SK-MEL-5 (cell line): ENCODE measurements at regions not wholly inside any gene's neighbourhood (a gene's known extent, or its start where the extent isn't known, plus 50 kb on each side); places are given as distances from the start of the nearest gene placed in this dataset.
"Not testable (repeated sequence)": the region's sequence is repeated elsewhere in the genome, so short reads cannot be mapped to it uniquely, and the experiment has no call there.

Source experiments
- DNase-seq: peaks from one replicate; pipeline ENCODE4 v3.0.0-alpha.2; 2016; ENCODE audit warnings: low read depth, low spot score
- in situ Hi-C: cut with HindIII; loops from 2 replicates; pipeline ENCODE4 v1.10.0; 2016; ENCODE audit warnings: low sequenced_read_pairs, high pct_unique_total_duplicates, low pct_unique_long_range_greater_than_20kb

GRCh38 chr3:157592769-157593168, 89.6 kb upstream of the VEPH1 start:
- no peak for DNase-seq
- in situ Hi-C loops = no loop called here

GRCh38 chr3:157590273-157590672, 87.1 kb upstream of the VEPH1 start:
- in situ Hi-C loops = no loop called here
- DNase-seq = peak; percentile 37

GRCh38 chr3:157589211-157589610, 86.0 kb upstream of the VEPH1 start:
- in situ Hi-C loops = no loop called here
- no peak for DNase-seq

- DNase-seq = no peak
- in situ Hi-C loops = no loop called here
These were observed 85.3 kb upstream of the VEPH1 start for GRCh38 chr3:157588386-157589060.

- no peak for DNase-seq
- in situ Hi-C loops = no loop called here
These were observed 83.1 kb upstream of the VEPH1 start for GRCh38 chr3:157586293-157586692.

- in situ Hi-C loops = no loop called here
- no peak for DNase-seq
These were observed 82.2 kb upstream of the VEPH1 start for GRCh38 chr3:157585386-157585785.

GRCh38 chr3:157582637-157582973, 79.4 kb upstream of the VEPH1 start:
- in situ Hi-C loops = no loop called here
- no peak for DNase-seq

GRCh38 chr3:157581956-157582636, 78.9 kb upstream of the VEPH1 start:
- in situ Hi-C loops = not testable (repeated sequence)
- DNase-seq = peak; percentile 47

- DNase-seq = no peak
- in situ Hi-C loops = no loop called here
These were observed 78.2 kb upstream of the VEPH1 start for GRCh38 chr3:157581371-157581770.

- in situ Hi-C loops = no loop called here
- DNase-seq = no peak
These were observed 75.0 kb upstream of the VEPH1 start for GRCh38 chr3:157578181-157578580.

GRCh38 chr3:157574531-157574930, 71.3 kb upstream of the VEPH1 start:
- DNase-seq = no peak
- in situ Hi-C loops = no loop called here

GRCh38 chr3:157573780-157574378, 70.7 kb upstream of the VEPH1 start:
- DNase-seq = no peak
- in situ Hi-C loops = no loop called here

- DNase-seq = peak; percentile 20
- in situ Hi-C loops = no loop called here
These were observed 70.1 kb upstream of the VEPH1 start for GRCh38 chr3:157573281-157573680.

- in situ Hi-C loops = no loop called here
These were observed 69.5 kb upstream of the VEPH1 start for GRCh38 chr3:157572559-157573270.

GRCh38 chr3:157566596-157566995, 63.4 kb upstream of the VEPH1 start:
- in situ Hi-C loops = no loop called here
- DNase-seq = no peak

More at GRCh38 chr3:157572559-157573270, 69.5 kb upstream of the VEPH1 start:
- DNase-seq = peak; percentile 76

- no peak for DNase-seq
- in situ Hi-C loops = no loop called here
These were observed 56.2 kb upstream of the VEPH1 start for GRCh38 chr3:157559401-157559800.
